ENCODE measurements at regions not wholly inside any gene's neighbourhood (a gene's known extent, or its start where the extent isn't known, plus 50 kb on each side); places are given as distances from the start of the nearest gene placed in this dataset.

GRCh38 chr5:174436750-174437149, 287.6 kb upstream of the MSX2 start:
- TF ChIP-seq EZH2 (IDR thresholded peaks at IDR 0.05; ENCODE audit: insufficient read depth, poor library complexity, severe bottlenecking) (no peak), EZH2phosphoT487 (IDR thresholded peaks at IDR 0.05; ENCODE audit: insufficient read depth, low read depth) (no peak)
